ENCODE measurements at regions not wholly inside any gene's neighbourhood (a gene's known extent, or its start where the extent isn't known, plus 50 kb on each side); places are given as distances from the start of the nearest gene placed in this dataset.

DNA sequence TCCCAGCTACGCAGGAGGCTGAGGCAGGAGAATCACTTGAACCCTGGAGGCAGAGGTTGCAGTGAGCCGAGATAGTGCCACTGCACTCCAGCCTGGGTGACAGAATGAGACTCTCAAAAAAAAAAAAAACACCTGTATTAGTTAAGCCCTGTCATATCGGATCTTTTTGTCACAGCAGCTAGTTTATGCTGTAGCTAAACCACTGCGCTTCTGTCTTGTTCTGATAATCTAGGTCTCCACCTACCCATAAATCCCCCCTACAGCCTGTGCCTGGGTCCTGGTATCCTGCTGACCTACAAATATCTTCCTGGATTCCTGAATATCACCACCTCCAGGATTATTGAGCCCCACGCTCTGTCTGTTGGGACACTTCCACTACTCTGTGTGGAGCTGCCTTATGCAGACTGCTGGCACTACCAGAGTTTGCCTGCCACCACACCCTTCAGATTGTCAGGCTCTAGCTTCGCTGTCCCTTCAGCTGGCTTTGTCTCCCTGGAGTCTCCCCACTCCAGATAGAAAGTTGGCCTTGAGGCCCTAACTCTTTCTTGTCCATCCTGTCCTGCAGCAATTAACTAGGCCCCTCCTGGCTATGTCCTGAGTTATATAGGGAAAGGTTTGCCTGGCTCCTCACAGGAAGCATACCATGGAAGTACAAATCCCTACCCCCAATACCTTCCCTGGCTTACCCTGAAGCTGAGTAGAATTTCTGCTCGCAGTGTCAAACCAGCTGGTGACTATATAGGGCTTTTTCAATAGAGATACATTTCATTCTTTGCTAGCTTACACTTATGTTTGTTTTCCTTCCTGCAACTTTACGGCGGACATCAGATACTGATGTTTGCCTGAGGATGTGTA, 136.0 kb upstream of the SERTAD2 start:
- TF ChIP-seq, protein P1, sequence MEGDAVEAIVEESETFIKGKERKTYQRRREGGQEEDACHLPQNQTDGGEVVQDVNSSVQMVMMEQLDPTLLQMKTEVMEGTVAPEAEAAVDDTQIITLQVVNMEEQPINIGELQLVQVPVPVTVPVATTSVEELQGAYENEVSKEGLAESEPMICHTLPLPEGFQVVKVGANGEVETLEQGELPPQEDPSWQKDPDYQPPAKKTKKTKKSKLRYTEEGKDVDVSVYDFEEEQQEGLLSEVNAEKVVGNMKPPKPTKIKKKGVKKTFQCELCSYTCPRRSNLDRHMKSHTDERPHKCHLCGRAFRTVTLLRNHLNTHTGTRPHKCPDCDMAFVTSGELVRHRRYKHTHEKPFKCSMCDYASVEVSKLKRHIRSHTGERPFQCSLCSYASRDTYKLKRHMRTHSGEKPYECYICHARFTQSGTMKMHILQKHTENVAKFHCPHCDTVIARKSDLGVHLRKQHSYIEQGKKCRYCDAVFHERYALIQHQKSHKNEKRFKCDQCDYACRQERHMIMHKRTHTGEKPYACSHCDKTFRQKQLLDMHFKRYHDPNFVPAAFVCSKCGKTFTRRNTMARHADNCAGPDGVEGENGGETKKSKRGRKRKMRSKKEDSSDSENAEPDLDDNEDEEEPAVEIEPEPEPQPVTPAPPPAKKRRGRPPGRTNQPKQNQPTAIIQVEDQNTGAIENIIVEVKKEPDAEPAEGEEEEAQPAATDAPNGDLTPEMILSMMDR (IDR thresholded peaks at IDR 0.05), result no peak
- no peak for TF ChIP-seq EP300 (IDR thresholded peaks at IDR 0.05)
- no peak for TF ChIP-seq POLR2A (IDR thresholded peaks at IDR 0.05)
- TF ChIP-seq POLR2AphosphoS5 (IDR thresholded peaks at IDR 0.05), result no peak

Measured in sigmoid colon (tissue), 4 donors.